GM23338 (cell line): ENCODE measurements at regions not wholly inside any gene's neighbourhood (a gene's known extent, or its start where the extent isn't known, plus 50 kb on each side); places are given as distances from the start of the nearest gene placed in this dataset.

Experiments used
- CREB1 ChIP-seq: fragments of 250-450 bp; sonication (Bioruptor Pico); IDR thresholded peaks from 2 replicates; pipeline ENCODE4 v1.5.0; 2020; ENCODE audit warnings: low read depth, mild to moderate bottlenecking, moderate library complexity
- EZH2 ChIP-seq: fragments of 200-600 bp; sonication (generic); IDR thresholded peaks from one replicate; pipeline ENCODE4 v1.8.0; 2017; ENCODE audit warnings: antibody characterized with exemption, mild to moderate bottlenecking, low read depth; ENCODE audit not compliant: unreplicated experiment
- EZH2phosphoT487 ChIP-seq: fragments of 200-600 bp; sonication (generic); IDR thresholded peaks from one replicate; pipeline ENCODE4 v1.8.1; 2018; ENCODE audit warnings: antibody characterized with exemption; ENCODE audit not compliant: unreplicated experiment
- ZNF114 ChIP-seq: fragments of 250-450 bp; sonication (Bioruptor Pico); IDR thresholded peaks from 2 replicates; pipeline ENCODE4 v1.5.0; 2020; ENCODE audit warnings: mild to moderate bottlenecking, moderate library complexity
- TF ChIP-seq, protein P1 (sequence below), 2 experiments: fragments of 200-600 bp in 1 of 2; sonication (generic) in 1 of 2; conservative IDR thresholded peaks; 2 replicates each; pipeline versions ENCODE4 v1.5.1 to v1.6.1; 2016 to 2017; ENCODE audit warnings: antibody characterized with exemption in 2 of 2, low read depth in 2 of 2, mild to moderate bottlenecking in 2 of 2, moderate library complexity in 1 of 2

DNA sequence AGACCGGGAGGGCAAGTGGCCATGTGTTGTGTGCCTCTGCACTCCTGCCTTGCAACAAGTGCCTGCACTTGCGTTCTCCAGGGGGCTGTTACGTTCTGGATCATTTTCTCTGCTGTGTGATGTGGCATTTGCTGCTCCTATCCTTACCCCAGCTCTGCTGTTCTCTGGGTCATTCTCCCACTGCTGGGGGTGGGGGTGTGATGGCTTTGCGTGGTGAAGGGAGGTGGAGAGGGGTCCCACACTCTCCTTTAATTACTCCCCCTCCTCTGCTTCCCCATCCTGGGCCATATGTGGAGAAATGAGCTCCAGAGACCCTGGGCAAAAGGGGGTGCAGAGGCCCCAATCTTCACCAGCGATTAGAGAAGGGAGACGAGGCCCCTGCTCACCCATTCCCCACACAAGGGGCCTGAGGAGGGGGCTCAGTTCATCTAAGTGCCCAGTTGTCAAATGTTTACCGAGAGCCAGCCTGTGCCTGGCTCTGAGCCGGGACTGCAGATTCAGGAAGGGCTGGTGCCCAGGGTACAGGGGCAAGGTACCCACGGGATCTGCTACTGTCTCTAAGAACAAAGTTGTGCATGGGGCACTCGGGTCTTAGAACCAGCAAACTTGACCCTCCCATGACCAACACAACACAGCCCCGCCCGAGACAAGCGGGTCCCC is 355.4 kb downstream of the PTPRU start:
- TF ChIP-seq, protein P1, sequence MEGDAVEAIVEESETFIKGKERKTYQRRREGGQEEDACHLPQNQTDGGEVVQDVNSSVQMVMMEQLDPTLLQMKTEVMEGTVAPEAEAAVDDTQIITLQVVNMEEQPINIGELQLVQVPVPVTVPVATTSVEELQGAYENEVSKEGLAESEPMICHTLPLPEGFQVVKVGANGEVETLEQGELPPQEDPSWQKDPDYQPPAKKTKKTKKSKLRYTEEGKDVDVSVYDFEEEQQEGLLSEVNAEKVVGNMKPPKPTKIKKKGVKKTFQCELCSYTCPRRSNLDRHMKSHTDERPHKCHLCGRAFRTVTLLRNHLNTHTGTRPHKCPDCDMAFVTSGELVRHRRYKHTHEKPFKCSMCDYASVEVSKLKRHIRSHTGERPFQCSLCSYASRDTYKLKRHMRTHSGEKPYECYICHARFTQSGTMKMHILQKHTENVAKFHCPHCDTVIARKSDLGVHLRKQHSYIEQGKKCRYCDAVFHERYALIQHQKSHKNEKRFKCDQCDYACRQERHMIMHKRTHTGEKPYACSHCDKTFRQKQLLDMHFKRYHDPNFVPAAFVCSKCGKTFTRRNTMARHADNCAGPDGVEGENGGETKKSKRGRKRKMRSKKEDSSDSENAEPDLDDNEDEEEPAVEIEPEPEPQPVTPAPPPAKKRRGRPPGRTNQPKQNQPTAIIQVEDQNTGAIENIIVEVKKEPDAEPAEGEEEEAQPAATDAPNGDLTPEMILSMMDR (conservative IDR thresholded peaks at IDR 0.05; ENCODE audit: low read depth in 2 of 2) = no peak
- TF ChIP-seq CREB1 (CRISPR knock-in tag) = no peak
- TF ChIP-seq EZH2 = no peak
- no peak for TF ChIP-seq ZNF114
- no peak for TF ChIP-seq EZH2phosphoT487
